Activated CD8-positive, alpha-beta memory T cell treated with anti-CD3 and anti-CD28 coated beads for 48 hours (primary cell): ENCODE measurements at regions not wholly inside any gene's neighbourhood (a gene's known extent, or its start where the extent isn't known, plus 50 kb on each side); places are given as distances from the start of the nearest gene placed in this dataset.

Experiments used
- DNase-seq, 3 experiments: peaks; one replicate each; pipeline ENCODE4 v3.0.0-alpha.2; 2020; ENCODE audit warnings: low read depth in 2 of 3, low spot score in 2 of 3

- DNase-seq, result no peak
Observed at GRCh38 chr7:131899271-131900030, 343.0 kb upstream of the PODXL start.

GRCh38 chr7:131898418-131898817 lies 342.0 kb upstream of the PODXL start:
- DNase-seq, result no peak

- no peak for DNase-seq
Observed at GRCh38 chr7:131897790-131898165, 341.4 kb upstream of the PODXL start.

- DNase-seq, result no peak
Observed at GRCh38 chr7:131897016-131897789, 340.8 kb upstream of the PODXL start.

GRCh38 chr7:131896165-131896863 lies 339.9 kb upstream of the PODXL start:
- DNase-seq, result no peak

GRCh38 chr7:131895541-131896164 lies 339.2 kb upstream of the PODXL start:
- no peak for DNase-seq

GRCh38 chr7:131893631-131894340 lies 337.4 kb upstream of the PODXL start:
- DNase-seq, result no peak

- no peak for DNase-seq
Observed at GRCh38 chr7:131890176-131890575, 333.7 kb upstream of the PODXL start.

GRCh38 chr7:131889572-131890150 lies 333.2 kb upstream of the PODXL start:
- DNase-seq, result no peak

- no peak for DNase-seq
Observed at GRCh38 chr7:131883769-131884168, 327.3 kb upstream of the PODXL start.

- no peak for DNase-seq
Observed at GRCh38 chr7:131883196-131883595, 326.8 kb upstream of the PODXL start.

- no peak for DNase-seq
Observed at GRCh38 chr7:131882321-131882720, 325.9 kb upstream of the PODXL start.

GRCh38 chr7:131880078-131880477 lies 323.6 kb upstream of the PODXL start:
- no peak for DNase-seq

- no peak for DNase-seq
Observed at GRCh38 chr7:131879424-131879823, 323.0 kb upstream of the PODXL start.

- no peak for DNase-seq
Observed at GRCh38 chr7:131878777-131879176, 322.3 kb upstream of the PODXL start.

GRCh38 chr7:131873581-131873980 lies 317.2 kb upstream of the PODXL start:
- DNase-seq, result no peak

- DNase-seq, result no peak
Observed at GRCh38 chr7:131869986-131870385, 313.6 kb upstream of the PODXL start.

GRCh38 chr7:131869169-131869844 lies 312.9 kb upstream of the PODXL start:
- DNase-seq, result no peak

GRCh38 chr7:131867461-131867860 lies 311.0 kb upstream of the PODXL start:
- no peak for DNase-seq

- DNase-seq, result no peak
Observed at GRCh38 chr7:131865911-131866310, 309.5 kb upstream of the PODXL start.
